ENCODE measurements at regions not wholly inside any gene's neighbourhood (a gene's known extent, or its start where the extent isn't known, plus 50 kb on each side); places are given as distances from the start of the nearest gene placed in this dataset.

GRCh38 chr22:49721211-49721763 is 106.4 kb downstream of the BRD1 start:
- Histone ChIP-seq H3K36me3 (no peaks in the 10 kb centered on the region), H3K4me1 (peaks cover 3 to 15% of the 10 kb centered on the region in 2 donors), H3K4me3 (no peak overlapping the region), H3K27ac (no peak overlapping the region), H3K9me3 (no peaks in the 10 kb centered on the region), H3K27me3 (peaks cover 16 to 33% of the 10 kb centered on the region in 2 donors)
- TF ChIP-seq CTCF (IDR thresholded peaks at IDR 0.05) = no peak
- intact Hi-C loops (cut with DNase I) = no loop called here
- no peak for ATAC-seq
- DNase-seq = no peak

DNA sequence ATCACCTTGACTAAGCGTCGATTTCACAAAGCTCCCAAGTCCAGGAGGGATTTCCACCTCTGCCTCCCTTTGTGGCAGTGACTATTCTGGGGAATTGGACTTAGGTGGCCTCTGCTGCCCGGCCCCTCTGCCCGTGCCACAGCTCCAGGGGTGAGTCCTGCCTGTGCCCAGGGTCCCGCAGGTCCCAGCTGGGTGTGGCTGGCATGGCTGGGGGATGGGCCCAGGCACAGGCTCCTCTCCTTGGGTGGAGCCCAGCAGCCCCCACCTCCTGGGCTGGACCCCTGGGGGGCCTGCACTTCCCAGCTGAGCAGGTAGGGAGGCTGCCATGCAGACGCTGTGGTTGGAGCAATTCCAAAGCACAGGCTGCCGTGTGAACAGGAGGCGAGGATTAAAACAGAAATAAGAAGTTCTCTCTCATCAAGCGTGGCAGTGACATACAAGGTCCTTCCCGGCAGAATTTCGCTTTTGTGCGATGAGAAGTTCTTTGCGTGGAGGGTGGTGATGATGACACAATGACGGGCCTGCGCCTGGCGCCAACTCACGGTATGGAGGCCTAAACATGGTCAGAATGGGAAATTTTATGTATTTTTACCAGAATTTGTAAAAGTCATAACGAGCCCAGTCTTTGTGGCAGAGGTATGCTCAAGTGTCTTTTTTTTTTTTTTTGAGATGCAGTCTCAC is 107.3 kb downstream of the BRD1 start:
- Histone ChIP-seq H3K27me3 (peaks cover 12 to 24% of the 10 kb centered on the region in 2 donors), H3K4me1 (peaks cover 3 to 15% of the 10 kb centered on the region in 2 donors), H3K9me3 (no peaks in the 10 kb centered on the region), H3K36me3 (no peaks in the 10 kb centered on the region), H3K27ac (no peak overlapping the region), H3K4me3 (no peak overlapping the region)
- TF ChIP-seq CTCF (IDR thresholded peaks at IDR 0.05) = no peak
- intact Hi-C loops (cut with DNase I) = no loop called here
- DNase-seq (no peak), ATAC-seq (no peak)

GRCh38 chr22:49719046-49719445 is 108.6 kb downstream of the BRD1 start:
- no peak for ATAC-seq
- no peak for DNase-seq
- Histone ChIP-seq H3K9me3 (no peaks in the 10 kb centered on the region), H3K4me1 (peaks cover 0 to 2% of the 10 kb centered on the region in 2 donors), H3K27ac (no peak overlapping the region), H3K27me3 (peaks cover 0 to 21% of the 10 kb centered on the region in 2 donors), H3K36me3 (no peaks in the 10 kb centered on the region), H3K4me3 (no peak overlapping the region)
- intact Hi-C loops (cut with DNase I) = no loop called here
- no peak for TF ChIP-seq CTCF (IDR thresholded peaks at IDR 0.05)

GRCh38 chr22:49718396-49718795 is 109.3 kb downstream of the BRD1 start:
- ATAC-seq (no peak), DNase-seq (no peak)
- Histone ChIP-seq H3K9me3 (no peaks in the 10 kb centered on the region), H3K27me3 (peaks cover 0 to 20% of the 10 kb centered on the region in 2 donors), H3K27ac (no peak overlapping the region), H3K4me3 (no peak overlapping the region), H3K4me1 (no peaks in the 10 kb centered on the region), H3K36me3 (no peaks in the 10 kb centered on the region)
- no peak for TF ChIP-seq CTCF (IDR thresholded peaks at IDR 0.05)
- intact Hi-C loops (cut with DNase I) = no loop called here

- Histone ChIP-seq H3K4me1 (no peaks in the 10 kb centered on the region), H3K27me3 (peaks cover 0 to 25% of the 10 kb centered on the region in 2 donors), H3K27ac (no peak overlapping the region), H3K36me3 (no peaks in the 10 kb centered on the region), H3K9me3 (no peaks in the 10 kb centered on the region), H3K4me3 (no peak overlapping the region)
- intact Hi-C loops (cut with DNase I) = no loop called here
- DNase-seq (no peak), ATAC-seq (no peak)
- no peak for TF ChIP-seq CTCF (IDR thresholded peaks at IDR 0.05)
Observed at GRCh38 chr22:49717322-49717919, 110.3 kb downstream of the BRD1 start.

Measured in left lung (tissue), 4 donors.